Smooth muscle cell (in vitro differentiated cells): ENCODE measurements at regions not wholly inside any gene's neighbourhood (a gene's known extent, or its start where the extent isn't known, plus 50 kb on each side); places are given as distances from the start of the nearest gene placed in this dataset.

Experiments used
- DNase-seq: peaks from one replicate; lab custom pipeline; 2025; ENCODE audit not compliant: unreplicated experiment; lab: John Stamatoyannopoulos, UW
- H2AFZ ChIP-seq: fragments of 200-600 bp; sonication (generic); 2 replicates; pipeline ENCODE4 v1.6.0; 2016; ENCODE audit warnings: antibody characterized with exemption, low read depth, mild to moderate bottlenecking
- H3F3A ChIP-seq: fragments of 200-600 bp; sonication (generic); 2 replicates; pipeline ENCODE4 v1.6.0; 2017; ENCODE audit warnings: antibody characterized with exemption, low read depth
- H3K27ac ChIP-seq: fragments of 200-600 bp; sonication (generic); 2 replicates; pipeline ENCODE4 v1.5.1; 2016; ENCODE audit warnings: low read depth, mild to moderate bottlenecking
- H3K27me3 ChIP-seq: fragments of 200-600 bp; sonication (generic); 2 replicates; pipeline ENCODE4 v1.6.1; 2016; ENCODE audit warnings: low read depth, mild to moderate bottlenecking
- H3K36me3 ChIP-seq: fragments of 200-600 bp; sonication (generic); 2 replicates; pipeline ENCODE4 v1.5.1; 2016; ENCODE audit warnings: low read depth
- H3K4me1 ChIP-seq: fragments of 200-600 bp; sonication (generic); 2 replicates; pipeline ENCODE4 v1.5.1; 2016; ENCODE audit warnings: low read depth
- H3K4me2 ChIP-seq: fragments of 200-600 bp; sonication (generic); 2 replicates; pipeline ENCODE4 v1.6.0; 2016; ENCODE audit warnings: mild to moderate bottlenecking
- H3K4me3 ChIP-seq: fragments of 200-600 bp; sonication (generic); 2 replicates; pipeline ENCODE4 v1.5.1; 2016; ENCODE audit warnings: mild to moderate bottlenecking
- H3K79me2 ChIP-seq: fragments of 200-600 bp; sonication (generic); 2 replicates; pipeline ENCODE4 v1.6.0; 2016; ENCODE audit warnings: low read depth, mild to moderate bottlenecking
- H3K9ac ChIP-seq: fragments of 200-600 bp; sonication (generic); 2 replicates; pipeline ENCODE4 v1.6.0; 2016; ENCODE audit warnings: low read depth
- H3K9me3 ChIP-seq: fragments of 200-600 bp; sonication (generic); replicated peaks from 2 replicates; pipeline ENCODE4 v1.5.1; 2016; ENCODE audit warnings: low read depth
- H4K20me1 ChIP-seq: fragments of 200-600 bp; sonication (generic); 2 replicates; pipeline ENCODE4 v1.6.0; 2016; ENCODE audit warnings: low read depth
- WGBS: methylation state at CpG from one replicate; pipeline ENCODE4 v1.1.7; 2016; ENCODE audit warnings: low lambda C conversion rate; 5-methylcytosine and 5-hydroxymethylcytosine counted together
- TF ChIP-seq, protein P1 (sequence below): fragments of 200-600 bp; sonication (generic); IDR thresholded peaks from 2 replicates; pipeline ENCODE4 v1.5.1; 2017; ENCODE audit warnings: borderline replicate concordance, mild to moderate bottlenecking, antibody characterized with exemption; ENCODE audit not compliant: insufficient read depth, poor library complexity, severe bottlenecking

DNA sequence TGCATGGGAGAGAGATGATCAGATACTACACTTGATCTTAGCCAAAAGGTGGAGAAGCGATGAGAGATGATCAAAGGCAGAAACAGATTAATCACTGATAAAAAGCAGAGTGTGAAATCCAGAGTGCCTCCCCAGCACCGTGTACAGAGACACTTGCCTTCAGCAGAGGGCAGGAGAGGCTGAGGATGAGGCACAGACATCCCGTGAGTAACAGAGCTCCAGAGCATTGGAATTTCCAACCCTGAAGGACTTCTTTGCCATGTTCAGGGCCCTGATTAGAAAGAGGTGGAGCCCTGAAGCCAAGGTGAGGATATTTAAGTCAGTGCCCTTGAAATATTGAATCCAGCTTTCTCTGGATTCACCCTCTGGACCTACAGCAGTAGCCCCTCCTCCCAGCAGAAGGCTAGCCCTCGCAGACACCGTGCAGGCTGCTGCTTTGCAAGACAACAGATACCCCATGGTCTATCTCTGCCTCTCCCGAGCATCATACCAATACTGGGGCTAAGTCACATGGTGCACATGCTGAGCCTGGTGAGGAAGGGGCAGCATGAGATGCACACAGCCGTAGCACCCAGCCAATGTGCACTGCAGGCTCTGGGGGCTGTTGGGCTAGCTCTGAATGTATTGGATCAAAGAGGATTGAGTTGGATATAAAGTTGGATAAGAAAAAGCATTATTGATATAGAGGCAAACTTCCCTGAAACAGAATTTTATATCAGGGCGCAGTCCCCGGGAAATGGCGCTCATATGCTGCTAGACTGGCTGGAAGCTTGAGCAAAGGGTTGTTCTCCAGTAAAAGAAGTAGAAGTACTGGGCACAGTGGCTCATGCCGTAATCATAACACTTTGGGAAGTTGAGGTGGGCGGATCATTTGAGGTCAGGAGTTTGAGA is 200.3 kb upstream of the B3GAT1 start:
- H3K9ac ChIP-seq = no peak overlapping the region
- no peaks in the 10 kb centered on the region for H3K4me1 ChIP-seq
- no peaks in the 10 kb centered on the region for H3K36me3 ChIP-seq
- H3K4me3 ChIP-seq = no peak overlapping the region
- no peak overlapping the region for H2AFZ ChIP-seq
- H3K9me3 ChIP-seq = no peaks in the 10 kb centered on the region
- peaks cover 9% of the 10 kb centered on the region for H3K27me3 ChIP-seq
- H3F3A ChIP-seq = no peaks in the 10 kb centered on the region
- no peaks in the 10 kb centered on the region for H3K79me2 ChIP-seq
- no peak overlapping the region for H3K27ac ChIP-seq
- DNase-seq = no peak
- TF ChIP-seq, protein P1, sequence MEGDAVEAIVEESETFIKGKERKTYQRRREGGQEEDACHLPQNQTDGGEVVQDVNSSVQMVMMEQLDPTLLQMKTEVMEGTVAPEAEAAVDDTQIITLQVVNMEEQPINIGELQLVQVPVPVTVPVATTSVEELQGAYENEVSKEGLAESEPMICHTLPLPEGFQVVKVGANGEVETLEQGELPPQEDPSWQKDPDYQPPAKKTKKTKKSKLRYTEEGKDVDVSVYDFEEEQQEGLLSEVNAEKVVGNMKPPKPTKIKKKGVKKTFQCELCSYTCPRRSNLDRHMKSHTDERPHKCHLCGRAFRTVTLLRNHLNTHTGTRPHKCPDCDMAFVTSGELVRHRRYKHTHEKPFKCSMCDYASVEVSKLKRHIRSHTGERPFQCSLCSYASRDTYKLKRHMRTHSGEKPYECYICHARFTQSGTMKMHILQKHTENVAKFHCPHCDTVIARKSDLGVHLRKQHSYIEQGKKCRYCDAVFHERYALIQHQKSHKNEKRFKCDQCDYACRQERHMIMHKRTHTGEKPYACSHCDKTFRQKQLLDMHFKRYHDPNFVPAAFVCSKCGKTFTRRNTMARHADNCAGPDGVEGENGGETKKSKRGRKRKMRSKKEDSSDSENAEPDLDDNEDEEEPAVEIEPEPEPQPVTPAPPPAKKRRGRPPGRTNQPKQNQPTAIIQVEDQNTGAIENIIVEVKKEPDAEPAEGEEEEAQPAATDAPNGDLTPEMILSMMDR = no peak
- no peaks in the 10 kb centered on the region for H4K20me1 ChIP-seq
- H3K4me2 ChIP-seq = no peak overlapping the region
- 82% methylated on average over 12 of the region's 12 CpGs for whole genome bisulfite sequencing

DNA sequence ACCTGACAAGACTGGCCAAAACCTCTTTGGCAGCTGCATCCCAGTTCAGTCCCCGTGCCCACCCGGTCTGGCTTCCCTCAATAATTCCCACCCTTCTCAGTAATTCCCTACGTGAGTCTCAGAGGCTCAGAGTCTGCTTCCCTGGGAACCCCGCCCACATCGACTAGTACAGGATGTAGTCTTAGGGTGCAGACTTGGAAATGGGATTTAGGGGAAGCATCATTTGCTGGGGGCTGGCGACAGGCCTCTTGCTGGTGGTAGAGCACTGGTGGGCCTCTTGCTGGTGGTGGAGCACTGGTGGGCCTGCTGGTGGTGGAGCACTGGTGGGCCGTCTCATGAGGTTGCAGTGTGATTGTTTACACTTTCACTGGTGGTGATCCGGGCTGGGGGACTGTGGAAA is 199.5 kb upstream of the B3GAT1 start:
- WGBS = 92% methylated on average over 8 of the region's 8 CpGs
- H3K4me2 ChIP-seq = no peak overlapping the region
- no peaks in the 10 kb centered on the region for H3K9me3 ChIP-seq
- H3F3A ChIP-seq = no peaks in the 10 kb centered on the region
- no peak overlapping the region for H2AFZ ChIP-seq
- H3K9ac ChIP-seq = no peak overlapping the region
- no peak overlapping the region for H3K27ac ChIP-seq
- TF ChIP-seq, protein P1 = no peak
- no peaks in the 10 kb centered on the region for H4K20me1 ChIP-seq
- no peak for DNase-seq
- peaks cover 7% of the 10 kb centered on the region for H3K27me3 ChIP-seq
- no peaks in the 10 kb centered on the region for H3K36me3 ChIP-seq
- no peak overlapping the region for H3K4me3 ChIP-seq
- no peaks in the 10 kb centered on the region for H3K79me2 ChIP-seq
- no peaks in the 10 kb centered on the region for H3K4me1 ChIP-seq

DNA sequence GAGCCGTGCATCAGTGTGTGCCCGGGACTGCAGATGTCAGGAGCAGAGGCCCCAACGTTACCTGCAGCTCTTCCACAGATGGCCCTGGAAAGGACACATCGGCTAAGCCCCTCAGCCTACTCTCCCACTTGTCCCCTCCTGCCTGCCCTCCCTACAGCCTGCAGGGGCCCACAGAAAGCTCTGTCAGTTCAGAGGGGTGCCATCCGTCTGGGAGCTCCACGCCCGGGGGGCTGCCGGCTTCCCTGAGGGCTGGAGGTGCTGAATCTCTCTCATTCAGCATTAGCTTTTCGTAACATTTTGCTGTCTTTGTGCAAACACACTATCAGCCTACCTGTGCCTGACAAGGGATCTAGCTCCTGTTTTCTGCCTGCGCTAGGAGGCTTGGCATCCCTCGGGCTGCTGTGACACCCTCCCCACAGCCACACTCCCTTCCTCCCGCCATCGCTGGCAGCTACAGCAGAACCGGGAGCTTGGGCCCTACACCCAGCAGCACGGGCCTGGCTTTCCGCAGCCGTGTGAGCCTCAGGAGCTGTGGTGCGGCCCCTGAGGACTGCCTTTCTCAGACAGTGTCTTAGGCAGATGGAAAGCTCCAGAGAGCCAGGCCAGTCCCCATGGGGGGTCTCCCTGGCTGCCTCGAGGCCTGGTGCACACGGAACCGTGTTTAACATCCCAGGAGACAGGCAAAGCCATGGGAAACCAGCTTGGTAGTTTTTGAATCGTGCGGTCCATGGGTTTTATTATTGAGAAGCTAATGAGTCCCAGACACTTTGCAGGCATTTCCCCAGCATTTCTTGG is 198.3 kb upstream of the B3GAT1 start:
- Histone ChIP-seq H2AFZ (no peak overlapping the region), H3F3A (no peaks in the 10 kb centered on the region), H3K36me3 (no peaks in the 10 kb centered on the region), H3K79me2 (no peaks in the 10 kb centered on the region), H3K27ac (no peak overlapping the region), H3K9ac (no peak overlapping the region), H3K27me3 (no peaks in the 10 kb centered on the region), H3K4me2 (no peak overlapping the region), H3K9me3 (no peaks in the 10 kb centered on the region), H3K4me3 (no peak overlapping the region), H4K20me1 (no peaks in the 10 kb centered on the region), H3K4me1 (no peaks in the 10 kb centered on the region)
- WGBS = 85% methylated on average over 23 of the region's 23 CpGs
- TF ChIP-seq, protein P1 = no peak
- no peak for DNase-seq
